ENCODE measurements at regions not wholly inside any gene's neighbourhood (a gene's known extent, or its start where the extent isn't known, plus 50 kb on each side); places are given as distances from the start of the nearest gene placed in this dataset.

- no peak for DNase-seq
Measured at GRCh38 chr2:226011716-226012450, 612.4 kb downstream of the NYAP2 start.

- DNase-seq = peak; percentile 72
Measured at GRCh38 chr2:226002438-226002837, 602.9 kb downstream of the NYAP2 start.

GRCh38 chr2:226001716-226002115 is 602.2 kb downstream of the NYAP2 start:
- DNase-seq = peak; percentile 4

GRCh38 chr2:225999692-226000091 is 600.2 kb downstream of the NYAP2 start:
- DNase-seq = peak; percentile 5

DNA sequence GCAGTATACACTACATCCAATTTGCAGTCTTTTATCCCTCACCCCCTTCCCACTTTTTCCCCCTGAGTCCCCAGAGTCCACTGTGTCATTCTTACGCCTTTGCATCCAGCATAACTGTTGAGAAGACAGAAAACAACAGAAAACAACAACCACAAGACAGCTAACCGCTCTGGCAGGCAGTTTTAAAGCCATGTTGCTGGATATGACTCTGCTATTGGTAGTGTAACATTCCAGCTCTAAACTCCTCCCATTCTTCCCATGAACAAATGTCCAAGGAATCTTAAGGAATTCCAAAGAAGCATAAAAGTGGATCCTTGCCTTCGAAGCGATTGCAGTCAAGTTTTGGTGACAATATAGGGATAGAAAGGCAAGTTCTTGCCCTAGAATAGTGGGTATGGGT is 599.1 kb downstream of the NYAP2 start:
- DNase-seq = no peak

DNA sequence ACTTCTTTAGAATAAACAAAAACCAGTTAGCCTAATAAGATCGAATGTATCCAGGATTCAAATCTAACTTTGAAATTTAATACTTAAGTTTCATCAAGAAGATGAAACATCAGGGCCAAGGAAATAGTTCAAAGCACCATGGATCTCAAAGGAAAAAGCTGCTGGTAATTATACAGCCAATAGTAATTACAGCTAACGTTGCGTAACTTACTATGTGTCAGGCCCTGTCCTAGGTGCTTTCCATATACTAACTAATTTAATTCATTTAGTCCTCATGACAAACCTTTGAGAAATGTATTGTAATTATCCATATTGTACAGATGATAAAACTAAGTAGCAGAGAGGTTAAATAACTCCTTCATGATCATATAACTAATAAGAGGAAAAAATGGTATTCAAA is 598.6 kb downstream of the NYAP2 start:
- no peak for DNase-seq

GRCh38 chr2:225996462-225996828 is 596.9 kb downstream of the NYAP2 start:
- no peak for DNase-seq

- no peak for DNase-seq
Measured at GRCh38 chr2:225995796-225996461, 596.4 kb downstream of the NYAP2 start.

DNA sequence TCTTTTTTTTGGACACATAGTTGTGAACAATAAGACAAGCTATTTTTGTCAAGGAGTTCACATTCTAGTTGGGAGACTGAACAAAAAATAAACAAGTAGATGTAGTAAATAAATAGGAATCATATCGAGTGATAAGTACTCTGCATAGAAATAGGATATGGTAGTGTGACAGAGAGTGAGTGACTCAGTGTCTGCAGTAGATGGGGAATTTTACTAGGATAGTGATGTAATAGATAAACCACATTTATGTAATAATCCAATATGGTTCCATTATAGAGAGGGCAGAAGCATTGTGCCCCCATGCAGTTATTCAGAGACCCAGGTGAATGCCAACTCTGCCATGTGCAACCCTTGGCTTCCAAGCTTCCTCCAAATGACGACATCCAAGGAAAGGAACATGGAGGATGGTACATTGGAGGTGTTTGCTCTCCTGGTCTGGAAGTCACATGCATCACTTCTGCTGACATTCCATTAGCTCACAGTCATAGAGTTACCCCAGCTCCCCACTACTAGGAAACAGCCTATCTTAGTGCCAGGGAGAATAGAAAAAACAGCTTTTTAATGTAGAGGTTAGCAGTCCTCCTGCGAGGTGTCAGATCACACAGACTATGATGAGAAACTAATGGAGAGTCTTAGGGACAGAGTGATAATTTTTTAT is 595.4 kb downstream of the NYAP2 start:
- no peak for DNase-seq

DNA sequence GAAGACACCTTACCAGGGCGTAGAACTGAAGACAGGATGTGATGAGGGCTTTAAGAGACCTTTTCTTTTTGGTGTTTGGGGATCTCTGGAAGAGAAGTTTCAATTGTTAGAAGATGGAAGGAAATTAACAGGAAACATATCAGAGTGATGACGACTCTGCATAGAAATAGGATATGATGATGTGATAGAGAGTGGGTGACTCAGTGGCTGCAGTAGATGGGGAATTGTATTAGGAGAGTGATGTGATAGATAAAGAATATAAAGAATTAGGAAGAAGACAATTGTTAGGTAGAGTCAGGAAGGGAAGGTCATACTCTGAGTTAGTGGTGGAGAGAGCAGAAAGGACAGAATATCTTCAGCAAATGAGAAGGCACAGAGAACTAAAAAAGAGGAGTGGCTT is 593.9 kb downstream of the NYAP2 start:
- no peak for DNase-seq

GRCh38 chr2:225989809-225990208 is 590.3 kb downstream of the NYAP2 start:
- DNase-seq = no peak

DNA sequence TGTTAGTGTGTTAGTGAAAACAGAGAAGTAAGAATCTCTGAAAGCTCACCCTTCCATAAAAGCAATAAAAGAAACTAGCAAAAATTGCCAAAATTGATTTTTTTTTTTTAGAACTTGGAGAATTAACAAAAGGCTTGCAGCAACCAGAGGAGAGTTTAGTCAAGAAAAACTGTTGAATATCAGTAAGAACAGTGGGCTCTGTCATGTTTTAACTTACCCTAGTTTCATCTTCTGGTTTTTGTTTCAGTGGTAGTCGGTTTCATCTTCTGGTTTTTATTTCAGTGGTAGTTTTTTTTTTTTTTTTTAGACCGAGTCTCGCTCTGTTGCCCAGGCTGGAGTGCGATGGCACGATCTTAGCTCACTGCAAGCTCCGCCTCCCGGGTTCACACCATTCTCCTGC is 580.9 kb downstream of the NYAP2 start:
- no peak for DNase-seq

GRCh38 chr2:225971433-225971832 is 571.9 kb downstream of the NYAP2 start:
- no peak for DNase-seq

DNA sequence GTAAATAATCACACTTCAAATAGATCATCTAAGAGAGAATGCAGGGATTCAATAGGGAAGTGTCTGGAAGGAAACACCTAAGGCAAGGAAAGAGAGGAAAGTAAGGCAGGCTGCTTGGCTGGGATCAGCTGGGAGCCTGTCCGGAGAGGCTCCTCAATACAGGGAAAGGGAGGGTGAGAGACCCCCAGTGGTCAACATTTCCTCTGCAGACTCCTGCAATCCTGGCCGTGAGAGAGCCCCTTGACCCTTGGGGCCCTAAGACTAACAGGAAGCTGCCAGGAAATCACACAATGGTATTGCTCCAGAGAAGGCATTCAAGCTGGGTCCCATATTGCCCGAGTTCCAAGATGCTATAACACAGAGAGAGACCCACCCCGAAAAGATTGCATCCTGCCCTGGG is 549.4 kb downstream of the NYAP2 start:
- no peak for DNase-seq

- DNase-seq = no peak
Measured at GRCh38 chr2:225938991-225939390, 539.5 kb downstream of the NYAP2 start.

DNA sequence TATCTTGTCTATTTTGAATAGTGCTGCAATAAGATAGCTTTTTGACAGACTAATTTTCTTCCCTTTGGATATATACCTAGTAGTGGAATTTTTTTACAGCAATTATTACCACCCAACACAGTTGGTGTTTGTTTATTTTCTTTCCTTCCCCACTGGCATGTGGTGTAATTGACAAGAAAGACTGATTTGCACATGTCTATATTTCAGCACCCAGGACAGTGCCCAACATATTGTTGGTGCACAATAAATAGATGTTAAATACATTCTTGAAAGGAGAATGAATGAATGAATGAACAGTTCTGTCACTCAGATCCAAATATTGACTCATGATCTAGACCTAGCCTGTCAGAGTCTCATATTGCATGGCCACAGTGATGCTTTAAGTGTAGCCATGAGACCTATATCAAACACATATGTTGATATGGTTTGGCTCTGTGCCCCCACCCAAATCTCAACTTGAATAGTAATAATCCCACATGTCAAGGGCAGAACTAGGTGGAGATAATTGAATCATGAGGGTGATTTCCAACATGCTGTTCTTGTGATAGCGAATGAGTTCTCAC is 538.2 kb downstream of the NYAP2 start:
- peak; percentile 3 for DNase-seq

DNA sequence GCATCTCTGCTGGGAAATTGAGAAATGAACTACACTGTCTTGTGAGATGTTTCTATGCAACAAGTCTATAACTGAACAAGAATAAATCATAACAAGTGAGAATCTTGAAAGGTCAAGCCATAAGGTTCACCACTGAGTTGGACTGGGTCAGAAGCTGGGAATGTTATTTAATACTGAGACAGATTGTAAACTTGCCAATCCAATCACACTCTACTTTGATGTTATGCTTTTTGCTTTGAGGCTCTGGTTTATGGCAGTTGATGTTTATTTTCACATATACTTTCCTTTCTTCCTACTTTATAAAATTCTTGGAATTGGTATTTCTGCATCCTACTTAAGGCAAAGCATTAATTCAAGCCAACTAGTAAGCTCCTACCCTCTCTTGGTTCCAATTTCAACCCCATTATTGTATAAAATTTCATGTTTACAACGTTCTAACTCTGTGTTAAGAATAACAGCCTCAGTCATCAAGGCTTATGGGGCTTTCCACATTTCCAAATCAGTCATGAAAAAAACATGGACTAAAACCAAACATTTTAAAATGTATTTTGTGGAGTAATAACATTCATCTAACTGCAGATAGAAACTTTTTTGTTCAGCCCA is 533.4 kb downstream of the NYAP2 start:
- no peak for DNase-seq

- DNase-seq = no peak
Measured at GRCh38 chr2:225930687-225931086, 531.2 kb downstream of the NYAP2 start.

DNA sequence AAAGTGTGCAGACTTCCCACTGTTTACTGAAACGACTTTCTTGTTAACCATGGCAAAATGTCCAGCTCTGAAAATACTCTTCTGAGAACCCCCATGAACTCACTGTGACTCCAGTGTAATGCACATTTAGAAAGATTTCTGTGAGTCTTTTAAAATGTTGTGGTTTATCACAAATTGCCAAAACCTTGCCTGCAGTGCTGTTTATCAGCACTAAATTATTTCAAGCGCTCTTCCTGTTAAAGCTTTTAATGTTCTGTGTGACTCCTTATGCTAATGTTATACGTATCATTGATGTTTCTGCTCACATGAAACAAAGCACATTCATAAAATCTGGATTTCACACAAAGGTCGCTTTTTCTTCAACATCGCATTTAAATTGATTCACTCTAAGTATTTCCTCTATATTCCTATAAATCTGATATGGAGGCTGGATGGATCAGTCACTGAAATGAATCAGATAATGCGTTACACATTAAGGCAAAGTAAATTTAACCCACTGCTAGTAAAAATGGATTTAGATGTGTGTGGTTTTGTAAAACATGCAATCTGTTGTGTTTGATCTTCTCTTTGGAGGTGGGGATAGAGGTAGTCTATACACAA is 521.2 kb downstream of the NYAP2 start:
- no peak for DNase-seq

DNA sequence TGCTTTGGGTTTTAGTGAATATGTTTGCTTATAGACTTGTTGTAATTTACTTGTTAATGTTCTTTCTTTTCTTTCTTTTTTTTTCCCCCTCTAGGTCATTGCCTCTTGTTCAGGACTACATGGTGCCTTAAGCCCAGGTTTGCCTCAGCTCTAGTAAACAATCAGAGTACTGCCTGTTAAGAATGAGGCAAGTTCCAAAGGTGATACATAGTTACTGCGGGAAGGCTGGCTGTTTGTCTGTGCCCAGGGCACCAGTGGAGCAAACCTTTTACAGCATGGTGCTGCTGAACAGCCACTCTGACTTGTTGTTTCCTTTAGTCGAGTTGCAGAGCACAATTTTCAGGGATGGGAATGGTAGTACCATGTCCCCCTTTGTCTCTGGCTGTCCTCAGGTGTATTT is 517.2 kb downstream of the NYAP2 start:
- DNase-seq = no peak

GRCh38 chr2:225911019-225911418 is 511.5 kb downstream of the NYAP2 start:
- DNase-seq = no peak

DNA sequence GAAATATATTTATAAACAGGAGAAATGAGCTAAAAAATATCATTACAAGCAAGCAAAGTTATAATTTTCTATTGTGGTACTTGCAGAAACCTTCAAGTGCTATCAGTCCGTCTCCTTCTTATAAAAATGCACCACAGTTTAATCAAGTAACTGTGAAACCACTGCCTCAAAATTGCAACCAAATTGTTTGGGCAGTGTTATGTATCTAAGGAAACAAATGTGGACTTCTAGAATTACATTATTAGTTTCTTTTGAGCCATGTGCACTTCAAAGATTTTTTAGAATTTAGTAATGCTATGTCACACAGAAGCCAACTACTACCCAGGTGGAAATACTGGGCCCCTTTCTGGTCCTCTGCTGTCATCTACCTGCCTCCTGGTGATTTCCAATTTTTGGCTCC is 495.6 kb downstream of the NYAP2 start:
- DNase-seq = no peak
